OCI-LY3 (cell line): ENCODE measurements at regions not wholly inside any gene's neighbourhood (a gene's known extent, or its start where the extent isn't known, plus 50 kb on each side); places are given as distances from the start of the nearest gene placed in this dataset.

Experiments
- H2AFZ ChIP-seq: fragments of 200-600, 300-600 bp; shearing (Covaris generic); 2 replicates; pipeline ENCODE4 v1.6.0; 2014; ENCODE audit warnings: antibody characterized with exemption, low read depth, low read length
- H3K27ac ChIP-seq: fragments of 200-600, 300-600 bp; sonication (generic); 2 replicates; pipeline ENCODE4 v1.5.1; 2014; ENCODE audit warnings: mild to moderate bottlenecking, low read length, moderate library complexity, mixed read lengths
- H3K27me3 ChIP-seq: fragments of 200-600, 300-600 bp; sonication (generic); 2 replicates; pipeline ENCODE4 v1.6.1; 2014; ENCODE audit warnings: low read depth, low read length, mixed read lengths
- H3K36me3 ChIP-seq: fragments of 200-600, 300-600 bp; sonication (generic); replicated peaks from 2 replicates; pipeline ENCODE3; 2014; ENCODE audit warnings: low read depth, low read length, mixed read lengths
- H3K4me1 ChIP-seq: fragments of 300-600, 200-600 bp; sonication (generic); 2 replicates; pipeline ENCODE4 v1.6.1; 2014; ENCODE audit warnings: low read length, mixed read lengths
- H3K4me2 ChIP-seq: fragments of 200-600, 300-600 bp; sonication (generic); 2 replicates; pipeline ENCODE4 v1.6.1; 2014; ENCODE audit warnings: low read length, mixed read lengths
- H3K4me3 ChIP-seq: fragments of 300-600, 200-600 bp; sonication (generic); 2 replicates; pipeline ENCODE4 v1.5.1; 2014; ENCODE audit warnings: antibody characterized with exemption, mild to moderate bottlenecking, low read length, moderate library complexity
- H3K79me2 ChIP-seq: fragments of 300-600, 200-600 bp; shearing (Covaris generic); 2 replicates; pipeline ENCODE4 v1.6.1; 2014; ENCODE audit warnings: mild to moderate bottlenecking, low read length, mixed read lengths
- H3K9ac ChIP-seq: fragments of 300-600, 200-600 bp; shearing (Covaris generic); 2 replicates; pipeline ENCODE4 v1.6.0; 2014; ENCODE audit warnings: mild to moderate bottlenecking, low read length, moderate library complexity
- H3K9me3 ChIP-seq: fragments of 200-600, 300-600 bp; shearing (Covaris generic); 2 replicates; pipeline ENCODE4 v1.6.1; 2014; ENCODE audit warnings: low read length, mixed read lengths; ENCODE audit not compliant: insufficient read depth
- H4K20me1 ChIP-seq: fragments of 200-600, 300-600 bp; sonication (generic); 2 replicates; pipeline ENCODE4 v1.6.1; 2016; ENCODE audit warnings: low read length, mixed read lengths; ENCODE audit not compliant: insufficient read depth
- CTCF ChIP-seq: fragments of 200-600, 300-600 bp; sonication (generic); IDR thresholded peaks from 2 replicates; pipeline ENCODE4 v1.5.1; 2014; ENCODE audit warnings: antibody characterized with exemption, low read length, low read depth
- EZH2phosphoT487 ChIP-seq: fragments of 200-600 bp; shearing (Covaris generic); IDR thresholded peaks from 2 replicates; pipeline ENCODE4 v1.6.1; 2018; ENCODE audit warnings: antibody characterized with exemption, mixed run types, low read depth

- H3K27me3 ChIP-seq: no peaks in the 10 kb centered on the region
- no peak overlapping the region for H3K27ac ChIP-seq
- H3K9me3 ChIP-seq: no peaks in the 10 kb centered on the region
- H3K4me3 ChIP-seq: no peak overlapping the region
- H3K36me3 ChIP-seq: no peaks in the 10 kb centered on the region
- TF ChIP-seq EZH2phosphoT487 (no peak), CTCF (no peak)
- no peak overlapping the region for H2AFZ ChIP-seq
- H4K20me1 ChIP-seq: no peaks in the 10 kb centered on the region
- H3K9ac ChIP-seq: no peak overlapping the region
- H3K4me2 ChIP-seq: no peak overlapping the region
- no peaks in the 10 kb centered on the region for H3K79me2 ChIP-seq
- no peaks in the 10 kb centered on the region for H3K4me1 ChIP-seq
Measured at GRCh38 chr2:234164493-234165413, 114.3 kb downstream of the SPP2 start.

DNA sequence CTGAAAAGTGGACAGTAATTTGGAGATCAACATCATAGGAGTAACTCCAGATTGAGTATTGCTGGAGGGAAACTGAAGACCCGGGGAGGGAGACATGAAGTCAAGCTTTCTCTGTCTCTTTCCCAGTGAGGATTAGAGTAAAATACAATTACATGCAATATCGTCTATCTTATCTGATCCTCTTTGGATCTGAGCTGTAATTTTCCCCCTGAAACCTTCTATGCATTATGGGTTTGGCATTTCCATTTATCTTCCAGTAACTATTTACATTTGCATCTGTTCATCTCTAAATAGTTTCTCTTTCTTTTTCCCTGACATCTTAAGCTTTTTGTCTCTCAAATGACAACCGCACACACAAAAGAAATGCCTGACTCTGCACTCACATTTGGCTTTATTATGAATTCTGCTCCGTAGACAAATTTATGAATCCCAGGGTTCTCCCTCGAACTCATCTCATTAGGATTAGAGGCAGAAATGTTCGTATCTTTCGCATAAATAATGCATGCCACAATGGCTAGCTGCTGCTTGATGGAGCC, 113.1 kb downstream of the SPP2 start:
- no peak overlapping the region for H3K4me3 ChIP-seq
- no peak overlapping the region for H3K4me2 ChIP-seq
- no peak overlapping the region for H3K27ac ChIP-seq
- TF ChIP-seq EZH2phosphoT487 (no peak), CTCF (no peak)
- H3K9me3 ChIP-seq: no peaks in the 10 kb centered on the region
- H3K4me1 ChIP-seq: no peaks in the 10 kb centered on the region
- no peak overlapping the region for H3K9ac ChIP-seq
- H3K36me3 ChIP-seq: no peaks in the 10 kb centered on the region
- no peaks in the 10 kb centered on the region for H3K79me2 ChIP-seq
- H3K27me3 ChIP-seq: no peaks in the 10 kb centered on the region
- no peaks in the 10 kb centered on the region for H4K20me1 ChIP-seq
- no peak overlapping the region for H2AFZ ChIP-seq

DNA sequence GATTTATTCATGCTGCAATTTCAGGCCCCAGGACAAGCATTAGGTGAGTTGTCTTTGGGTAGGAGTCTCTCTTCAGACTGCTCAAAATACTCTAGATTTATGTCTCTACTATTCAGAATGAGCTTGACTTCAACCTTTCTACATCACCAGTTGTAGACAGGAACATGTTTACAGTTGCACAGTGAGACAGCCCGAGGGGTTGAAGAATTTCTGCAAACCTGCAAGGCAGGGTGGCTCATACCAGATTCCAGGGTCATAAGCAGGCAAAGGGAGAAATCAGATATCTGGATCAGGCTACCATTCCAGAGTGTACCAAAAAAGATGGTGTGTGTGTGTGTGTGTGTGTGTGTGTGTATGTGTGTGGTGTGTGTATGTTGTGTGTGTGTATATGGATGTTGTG, 112.4 kb downstream of the SPP2 start:
- Histone ChIP-seq H3K9ac (no peak overlapping the region), H3K4me1 (no peaks in the 10 kb centered on the region), H3K27me3 (no peaks in the 10 kb centered on the region), H3K4me3 (no peak overlapping the region), H3K27ac (no peak overlapping the region), H4K20me1 (no peaks in the 10 kb centered on the region), H3K4me2 (no peak overlapping the region), H2AFZ (no peak overlapping the region), H3K9me3 (no peaks in the 10 kb centered on the region), H3K36me3 (no peaks in the 10 kb centered on the region), H3K79me2 (no peaks in the 10 kb centered on the region)
- TF ChIP-seq CTCF (no peak), EZH2phosphoT487 (no peak)

GRCh38 chr2:234161932-234162331, 111.4 kb downstream of the SPP2 start:
- Histone ChIP-seq H3K9ac (no peak overlapping the region), H4K20me1 (no peaks in the 10 kb centered on the region), H3K4me3 (no peak overlapping the region), H3K4me1 (no peaks in the 10 kb centered on the region), H3K27me3 (no peaks in the 10 kb centered on the region), H3K36me3 (no peaks in the 10 kb centered on the region), H3K79me2 (no peaks in the 10 kb centered on the region), H3K9me3 (no peaks in the 10 kb centered on the region), H3K4me2 (no peak overlapping the region), H3K27ac (no peak overlapping the region), H2AFZ (no peak overlapping the region)
- TF ChIP-seq CTCF: no peak
- no peak for TF ChIP-seq EZH2phosphoT487
